Suprapubic skin (tissue), 4 donors: ENCODE measurements at regions not wholly inside any gene's neighbourhood (a gene's known extent, or its start where the extent isn't known, plus 50 kb on each side); places are given as distances from the start of the nearest gene placed in this dataset.
A peak's percentile ranks its signal among the peaks of the same experiment; 100 is the strongest.

Experiments
- DNase-seq, 2 donors: peaks; one replicate each; pipeline ENCODE4 v3.0.0-alpha.2; 2019; ENCODE audit warnings: low spot score in 2 of 2
- H3K27ac ChIP-seq: fragments of 200-600 bp; sonication (generic); one replicate; pipeline ENCODE4 v1.5.1; 2019
- H3K27me3 ChIP-seq: fragments of 200-600 bp; sonication (generic); one replicate; pipeline ENCODE4 v1.5.1; 2019
- H3K36me3 ChIP-seq: fragments of 200-600 bp; sonication (generic); one replicate; pipeline ENCODE4 v1.5.1; 2019
- H3K4me1 ChIP-seq: fragments of 200-600 bp; sonication (generic); one replicate; pipeline ENCODE4 v1.5.1; 2019
- H3K4me3 ChIP-seq: fragments of 200-600 bp; sonication (generic); one replicate; pipeline ENCODE4 v1.5.1; 2019; ENCODE audit warnings: mild to moderate bottlenecking
- H3K9me3 ChIP-seq: fragments of 200-600 bp; sonication (generic); one replicate; pipeline ENCODE4 v1.5.1; 2019
- EP300 ChIP-seq: sonication (generic); formaldehyde crosslinking; IDR thresholded peaks from one replicate; pipeline ENCODE4 v1.6.1; 2017; ENCODE audit warnings: antibody characterized with exemption
- POLR2A ChIP-seq, 2 donors: fragments of 450-650 bp; IDR thresholded peaks; one replicate each; pipeline ENCODE4 v1.6.1; 2017; ENCODE audit warnings: antibody characterized with exemption in 2 of 2, mild to moderate bottlenecking in 2 of 2, moderate library complexity in 2 of 2
- POLR2AphosphoS5 ChIP-seq, 3 donors: sonication (generic); formaldehyde crosslinking; IDR thresholded peaks; one replicate each; pipeline ENCODE4 v1.6.1; 2017; ENCODE audit warnings: antibody characterized with exemption in 3 of 3
- WGBS: methylation state at CpG from one replicate; pipeline ENCODE4 v1.1.5; 2018; 5-methylcytosine and 5-hydroxymethylcytosine counted together
- TF ChIP-seq, protein P1 (sequence below), 2 donors: fragments of 200-600 bp in 1 of 2; fragments of 450-650 bp in 1 of 2; sonication (generic) in 1 of 2; IDR thresholded peaks; one replicate each; pipeline ENCODE4 v1.5.1; 2016 to 2019; ENCODE audit warnings: antibody characterized with exemption in 2 of 2, mild to moderate bottlenecking in 1 of 2, moderate library complexity in 1 of 2

DNA sequence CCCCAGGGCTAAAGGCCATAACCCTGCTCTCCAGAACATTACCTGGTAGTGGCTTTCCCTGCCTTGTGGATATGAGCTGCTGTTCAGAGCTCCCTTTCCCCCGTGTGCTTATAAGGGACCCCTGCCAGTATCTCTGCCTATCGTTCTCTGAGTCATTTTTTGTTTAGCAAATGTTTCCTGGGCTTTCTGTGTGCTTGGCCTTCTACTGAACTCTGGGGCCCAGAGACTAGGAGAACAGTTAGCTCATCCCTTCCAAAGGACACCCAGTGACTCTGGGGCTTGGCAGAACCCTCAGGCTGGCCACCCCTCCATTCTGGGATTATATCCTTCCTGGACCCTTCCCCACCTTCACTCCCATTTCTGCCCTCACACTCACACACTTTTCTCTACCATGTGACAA lies 80.8 kb upstream of the POU3F1 start:
- WGBS, result 44% methylated on average over 2 of the region's 2 CpGs
- TF ChIP-seq POLR2AphosphoS5 (IDR thresholded peaks at IDR 0.05) (no peak), POLR2A (IDR thresholded peaks at IDR 0.05) (no peak), EP300 (no peak)
- TF ChIP-seq, protein P1, sequence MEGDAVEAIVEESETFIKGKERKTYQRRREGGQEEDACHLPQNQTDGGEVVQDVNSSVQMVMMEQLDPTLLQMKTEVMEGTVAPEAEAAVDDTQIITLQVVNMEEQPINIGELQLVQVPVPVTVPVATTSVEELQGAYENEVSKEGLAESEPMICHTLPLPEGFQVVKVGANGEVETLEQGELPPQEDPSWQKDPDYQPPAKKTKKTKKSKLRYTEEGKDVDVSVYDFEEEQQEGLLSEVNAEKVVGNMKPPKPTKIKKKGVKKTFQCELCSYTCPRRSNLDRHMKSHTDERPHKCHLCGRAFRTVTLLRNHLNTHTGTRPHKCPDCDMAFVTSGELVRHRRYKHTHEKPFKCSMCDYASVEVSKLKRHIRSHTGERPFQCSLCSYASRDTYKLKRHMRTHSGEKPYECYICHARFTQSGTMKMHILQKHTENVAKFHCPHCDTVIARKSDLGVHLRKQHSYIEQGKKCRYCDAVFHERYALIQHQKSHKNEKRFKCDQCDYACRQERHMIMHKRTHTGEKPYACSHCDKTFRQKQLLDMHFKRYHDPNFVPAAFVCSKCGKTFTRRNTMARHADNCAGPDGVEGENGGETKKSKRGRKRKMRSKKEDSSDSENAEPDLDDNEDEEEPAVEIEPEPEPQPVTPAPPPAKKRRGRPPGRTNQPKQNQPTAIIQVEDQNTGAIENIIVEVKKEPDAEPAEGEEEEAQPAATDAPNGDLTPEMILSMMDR (IDR thresholded peaks at IDR 0.05), result no peak
- H3K27ac ChIP-seq, result no peak overlapping the region
- H3K9me3 ChIP-seq, result no peaks in the 10 kb centered on the region
- H3K27me3 ChIP-seq, result peaks cover 19% of the 10 kb centered on the region
- peaks cover 52% of the 10 kb centered on the region for H3K4me1 ChIP-seq
- no peaks in the 10 kb centered on the region for H3K36me3 ChIP-seq
- H3K4me3 ChIP-seq, result no peak overlapping the region
- no peak for DNase-seq

DNA sequence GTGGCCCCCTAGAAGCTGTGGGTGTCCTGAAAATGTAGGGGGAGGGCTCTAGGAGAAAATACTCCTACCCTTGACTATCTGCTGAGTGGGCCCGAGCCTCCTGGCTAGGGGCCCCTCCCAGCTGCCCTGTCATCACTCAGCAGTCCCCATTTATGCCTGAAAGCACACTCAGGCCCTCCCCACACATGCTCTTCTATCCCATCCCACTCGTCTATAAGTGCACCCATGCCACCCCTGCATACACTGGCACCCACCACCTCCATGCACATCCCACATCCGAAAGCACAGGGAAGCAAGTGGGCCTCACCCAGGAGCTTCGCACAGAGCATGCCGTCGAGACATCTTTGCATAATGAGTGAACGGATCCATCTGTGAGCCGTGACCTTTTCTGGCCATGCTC lies 80.4 kb upstream of the POU3F1 start:
- WGBS, result 81% methylated on average over 8 of the region's 8 CpGs
- no peaks in the 10 kb centered on the region for H3K9me3 ChIP-seq
- H3K27ac ChIP-seq, result peak overlapping the region; percentile 34
- peaks cover 14% of the 10 kb centered on the region for H3K27me3 ChIP-seq
- H3K4me3 ChIP-seq, result no peak overlapping the region
- H3K36me3 ChIP-seq, result no peaks in the 10 kb centered on the region
- DNase-seq, result no peak
- peaks cover 56% of the 10 kb centered on the region for H3K4me1 ChIP-seq
- TF ChIP-seq, protein P1 (IDR thresholded peaks at IDR 0.05), result no peak
- TF ChIP-seq POLR2A (IDR thresholded peaks at IDR 0.05) (no peak), POLR2AphosphoS5 (IDR thresholded peaks at IDR 0.05) (no peak), EP300 (no peak)

DNA sequence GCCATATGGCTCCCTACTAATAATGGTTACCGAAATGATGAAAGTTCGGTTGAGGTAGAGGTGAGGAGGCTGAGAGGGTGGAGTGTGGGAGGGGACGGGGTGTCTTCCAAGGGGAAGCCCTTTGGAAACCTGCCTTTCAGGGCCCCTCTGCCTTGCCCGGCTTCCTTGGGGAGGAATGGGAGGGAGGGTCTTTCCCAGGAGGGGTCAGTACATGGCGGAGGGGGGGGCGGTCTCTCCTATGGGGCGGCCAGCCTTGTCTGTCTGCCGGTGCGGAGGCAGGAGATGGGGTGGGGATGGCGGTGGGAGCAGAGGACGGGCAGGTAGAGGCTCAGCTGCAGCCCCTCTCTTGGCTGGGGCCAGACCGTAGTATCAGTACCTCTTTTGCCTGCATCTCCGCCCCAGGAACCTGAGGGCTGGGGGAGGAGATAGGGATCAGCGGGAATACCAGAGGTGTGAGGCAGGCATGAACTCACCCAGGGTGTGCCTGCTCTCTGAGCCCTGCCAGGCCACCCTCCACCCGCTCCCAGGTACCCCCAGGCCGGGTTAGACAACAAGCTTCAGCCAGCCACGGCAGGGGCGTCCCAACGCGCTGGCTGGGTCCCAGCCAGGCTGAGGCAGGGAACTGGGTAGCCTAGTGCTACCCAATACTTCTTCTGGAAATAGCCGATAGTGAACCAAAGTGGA lies 79.4 kb upstream of the POU3F1 start:
- 66% methylated on average over 10 of the region's 21 CpGs for WGBS
- H3K9me3 ChIP-seq, result no peaks in the 10 kb centered on the region
- peak overlapping the region; percentile 34 for H3K27ac ChIP-seq
- TF ChIP-seq POLR2AphosphoS5 (IDR thresholded peaks at IDR 0.05), result no peak
- TF ChIP-seq, protein P1 (IDR thresholded peaks at IDR 0.05), result no peak
- no peak for TF ChIP-seq POLR2A (IDR thresholded peaks at IDR 0.05)
- no peak for TF ChIP-seq EP300
- H3K27me3 ChIP-seq, result peaks cover 6% of the 10 kb centered on the region
- no peak for DNase-seq
- no peaks in the 10 kb centered on the region for H3K36me3 ChIP-seq
- peaks cover 57% of the 10 kb centered on the region for H3K4me1 ChIP-seq
- no peak overlapping the region for H3K4me3 ChIP-seq

DNA sequence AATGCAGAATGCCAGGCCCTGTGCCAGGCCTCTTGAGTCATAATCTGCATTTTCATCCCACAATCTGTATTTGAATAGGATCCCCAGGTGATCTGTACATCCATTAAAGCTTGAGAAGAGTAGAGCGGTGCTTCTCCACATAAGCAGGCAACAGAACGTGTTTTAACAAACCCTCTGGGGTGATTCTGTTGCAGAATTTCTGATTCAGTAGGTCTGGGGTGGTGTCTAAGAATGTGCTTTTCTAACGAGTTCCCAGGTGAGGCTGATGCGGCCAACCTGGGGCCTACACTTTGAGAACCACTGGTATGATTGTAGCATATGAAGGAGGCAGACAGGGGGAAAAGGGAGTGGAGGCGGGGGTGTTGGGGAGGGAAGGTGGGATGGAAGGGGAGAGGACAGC lies 78.4 kb upstream of the POU3F1 start:
- Histone ChIP-seq H3K27me3 (peaks cover 3% of the 10 kb centered on the region), H3K4me1 (peaks cover 57% of the 10 kb centered on the region), H3K27ac (no peak overlapping the region), H3K9me3 (no peaks in the 10 kb centered on the region), H3K4me3 (no peak overlapping the region), H3K36me3 (no peaks in the 10 kb centered on the region)
- WGBS, result 73% methylated on average over 5 of the region's 5 CpGs
- TF ChIP-seq POLR2AphosphoS5 (IDR thresholded peaks at IDR 0.05) (no peak), POLR2A (IDR thresholded peaks at IDR 0.05) (no peak), EP300 (no peak)
- TF ChIP-seq, protein P1 (IDR thresholded peaks at IDR 0.05), result no peak
- DNase-seq, result no peak

DNA sequence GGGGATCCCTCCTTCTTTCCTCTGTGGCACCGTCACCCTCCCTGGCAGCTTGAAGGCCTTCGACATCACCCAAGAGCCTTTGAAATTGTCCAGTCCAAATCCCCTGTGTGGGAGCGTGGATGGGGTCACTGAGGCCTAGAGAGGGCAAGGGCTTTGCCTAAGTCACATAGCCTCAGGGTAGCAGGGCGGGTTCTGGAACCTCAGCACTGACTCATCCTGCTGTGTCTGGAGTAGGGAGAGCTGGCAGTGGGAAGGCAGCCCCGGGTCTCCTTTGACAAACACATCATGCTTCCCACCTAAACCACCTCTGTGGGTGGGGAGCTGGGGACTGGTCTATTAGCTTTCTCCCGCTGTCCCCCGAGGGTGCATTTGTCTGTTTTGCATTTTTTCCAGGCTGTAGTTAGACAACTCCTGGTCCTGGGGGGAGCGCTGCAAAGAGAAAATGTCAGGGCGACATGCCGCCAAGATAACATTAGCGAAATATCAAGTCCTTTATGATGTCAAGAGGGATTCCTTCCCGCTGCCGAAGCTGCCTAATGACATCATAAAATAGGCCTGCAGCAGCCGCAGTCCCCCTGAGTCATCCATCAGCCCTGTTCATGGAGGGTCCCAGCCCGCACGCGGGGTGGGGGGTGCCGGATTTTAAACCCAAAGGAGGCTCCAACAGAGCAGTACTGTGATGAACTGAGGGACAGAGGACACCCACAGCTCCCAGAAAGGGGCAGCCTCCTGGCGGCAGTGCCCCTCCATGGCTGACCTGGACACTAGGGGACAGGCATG lies 77.0 kb upstream of the POU3F1 start:
- DNase-seq, result no peak
- no peaks in the 10 kb centered on the region for H3K9me3 ChIP-seq
- no peak overlapping the region for H3K4me3 ChIP-seq
- H3K27me3 ChIP-seq, result peaks cover 3% of the 10 kb centered on the region
- 57% methylated on average over 17 of the region's 19 CpGs for WGBS
- peak overlapping the region; percentile 23 for H3K27ac ChIP-seq
- no peaks in the 10 kb centered on the region for H3K36me3 ChIP-seq
- H3K4me1 ChIP-seq, result peaks cover 64% of the 10 kb centered on the region
- no peak for TF ChIP-seq POLR2A (IDR thresholded peaks at IDR 0.05)
- no peak for TF ChIP-seq EP300
- TF ChIP-seq, protein P1 (IDR thresholded peaks at IDR 0.05), result no peak
- TF ChIP-seq POLR2AphosphoS5 (IDR thresholded peaks at IDR 0.05), result no peak
